ENCODE measurements at regions not wholly inside any gene's neighbourhood (a gene's known extent, or its start where the extent isn't known, plus 50 kb on each side); places are given as distances from the start of the nearest gene placed in this dataset.

- no peaks in the 10 kb centered on the region for H3K9me3 ChIP-seq
- no peak for TF ChIP-seq CTCF (IDR thresholded peaks at IDR 0.05; ENCODE audit: low read depth, low read length)
- no peaks in the 10 kb centered on the region for H3K4me1 ChIP-seq
- no peak for DNase-seq
- H3K27me3 ChIP-seq, result no peaks in the 10 kb centered on the region; the same call in 1 of the 2 replicates
- no peak overlapping the region for H3K4me3 ChIP-seq (ENCODE audit: low read depth, low read length)
- H3K36me3 ChIP-seq, result no peaks in the 10 kb centered on the region
These were observed 76.7 kb upstream of the LAMA2 start for GRCh38 chr6:128806261-128806660.

GRCh38 chr6:128803911-128804310, 79.0 kb upstream of the LAMA2 start:
- Histone ChIP-seq H3K27me3 (no peaks in the 10 kb centered on the region; the same call in 1 of the 2 replicates), H3K36me3 (no peaks in the 10 kb centered on the region)
- TF ChIP-seq CTCF (IDR thresholded peaks at IDR 0.05; ENCODE audit: low read depth, low read length), result no peak

GRCh38 chr6:128801621-128802020, 81.3 kb upstream of the LAMA2 start:
- TF ChIP-seq CTCF (IDR thresholded peaks at IDR 0.05; ENCODE audit: low read depth, low read length), result no peak
- Histone ChIP-seq H3K27me3 (no peaks in the 10 kb centered on the region; the same call in 1 of the 2 replicates), H3K9me3 (no peaks in the 10 kb centered on the region), H3K4me3 (ENCODE audit: low read depth, low read length) (no peak overlapping the region), H3K4me1 (no peaks in the 10 kb centered on the region), H3K36me3 (no peaks in the 10 kb centered on the region)
- DNase-seq, result no peak

More at GRCh38 chr6:128803911-128804310, 79.0 kb upstream of the LAMA2 start:
- Histone ChIP-seq H3K4me1 (no peaks in the 10 kb centered on the region), H3K9me3 (no peaks in the 10 kb centered on the region), H3K4me3 (ENCODE audit: low read depth, low read length) (no peak overlapping the region)
- DNase-seq, result no peak

GRCh38 chr6:128784266-128784665, 98.7 kb upstream of the LAMA2 start:
- no peak overlapping the region for H3K4me3 ChIP-seq (ENCODE audit: low read depth, low read length)
- H3K4me1 ChIP-seq, result no peaks in the 10 kb centered on the region
- H3K27me3 ChIP-seq, result no peaks in the 10 kb centered on the region
- H3K9me3 ChIP-seq, result no peaks in the 10 kb centered on the region
- H3K36me3 ChIP-seq, result no peaks in the 10 kb centered on the region
- no peak for TF ChIP-seq CTCF (IDR thresholded peaks at IDR 0.05; ENCODE audit: low read depth, low read length)
- DNase-seq, result no peak

- no peaks in the 10 kb centered on the region for H3K9me3 ChIP-seq
- no peaks in the 10 kb centered on the region for H3K4me1 ChIP-seq
- H3K27me3 ChIP-seq, result no peaks in the 10 kb centered on the region
- H3K36me3 ChIP-seq, result no peaks in the 10 kb centered on the region
- no peak for DNase-seq
- no peak for TF ChIP-seq CTCF (IDR thresholded peaks at IDR 0.05; ENCODE audit: low read depth, low read length)
- no peak overlapping the region for H3K4me3 ChIP-seq (ENCODE audit: low read depth, low read length)
These were observed 114.8 kb upstream of the LAMA2 start for GRCh38 chr6:128768187-128768586.

- 0 out of 2 replicates have a peak, but pooled peaks have one; percentile 5 for TF ChIP-seq CTCF (IDR thresholded peaks at IDR 0.05; ENCODE audit: low read depth, low read length)
- H3K4me1 ChIP-seq, result no peaks in the 10 kb centered on the region
- no peaks in the 10 kb centered on the region for H3K9me3 ChIP-seq
- H3K4me3 ChIP-seq (ENCODE audit: low read depth, low read length), result no peak overlapping the region
- no peak for DNase-seq
- H3K36me3 ChIP-seq, result no peaks in the 10 kb centered on the region
- H3K27me3 ChIP-seq, result no peaks in the 10 kb centered on the region
These were observed 115.2 kb upstream of the LAMA2 start for GRCh38 chr6:128767705-128768104.

All from BE2C (cell line).